HCT116 (cell line): ENCODE measurements at regions not wholly inside any gene's neighbourhood (a gene's known extent, or its start where the extent isn't known, plus 50 kb on each side); places are given as distances from the start of the nearest gene placed in this dataset.

Source experiments
- RAD21 ChIP-seq: IDR thresholded peaks from 2 replicates; pipeline ENCODE4 v1.6.1; 2012; ENCODE audit warnings: low read depth, mild to moderate bottlenecking
- TF ChIP-seq, protein P1 (sequence below), 3 experiments: fragments of 200-600 bp in 1 of 3; sonication (generic) in 1 of 3; IDR thresholded peaks in 2 of 3; conservative IDR thresholded peaks in 1 of 3; 2 replicates each; pipeline ENCODE4 v1.5.1; 2012 to 2017; ENCODE audit warnings: low read depth in 2 of 3, low read length in 2 of 3, antibody characterized with exemption in 1 of 3, borderline replicate concordance in 1 of 3, control low read depth in 1 of 3, mild to moderate bottlenecking in 1 of 3, mixed read lengths in 1 of 3, mixed run types in 1 of 3, moderate library complexity in 1 of 3; ENCODE audit not compliant: insufficient read depth in 1 of 3

DNA sequence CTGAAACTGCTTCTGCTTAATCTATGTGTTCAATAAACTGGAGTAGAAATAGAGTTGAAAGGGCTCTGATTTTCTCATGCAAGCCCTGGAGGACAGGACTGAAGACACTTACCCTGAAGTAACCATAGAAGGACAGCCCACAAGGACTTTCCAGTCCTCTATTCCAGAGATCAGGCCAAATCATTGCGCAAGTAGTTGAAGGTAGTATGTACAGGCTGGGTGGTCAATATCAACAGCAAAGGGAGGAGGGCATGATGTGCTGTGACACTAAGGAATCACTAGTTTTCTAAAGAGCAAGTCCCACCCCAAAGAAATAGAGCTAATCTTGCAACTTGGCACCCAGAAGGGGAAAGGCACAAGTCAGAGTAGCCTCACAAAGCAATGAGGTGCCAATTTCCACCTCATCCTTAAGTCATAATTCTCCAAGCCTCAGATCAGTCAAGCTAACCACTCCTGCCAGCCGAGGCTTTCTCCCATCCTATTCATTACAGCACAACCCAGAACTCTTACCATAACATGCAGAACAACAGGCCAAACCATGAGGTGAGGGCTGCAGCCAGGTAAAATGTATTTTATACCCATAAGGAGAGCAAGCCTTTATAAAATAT is 533.5 kb downstream of the TNS1 start:
- TF ChIP-seq, protein P1, sequence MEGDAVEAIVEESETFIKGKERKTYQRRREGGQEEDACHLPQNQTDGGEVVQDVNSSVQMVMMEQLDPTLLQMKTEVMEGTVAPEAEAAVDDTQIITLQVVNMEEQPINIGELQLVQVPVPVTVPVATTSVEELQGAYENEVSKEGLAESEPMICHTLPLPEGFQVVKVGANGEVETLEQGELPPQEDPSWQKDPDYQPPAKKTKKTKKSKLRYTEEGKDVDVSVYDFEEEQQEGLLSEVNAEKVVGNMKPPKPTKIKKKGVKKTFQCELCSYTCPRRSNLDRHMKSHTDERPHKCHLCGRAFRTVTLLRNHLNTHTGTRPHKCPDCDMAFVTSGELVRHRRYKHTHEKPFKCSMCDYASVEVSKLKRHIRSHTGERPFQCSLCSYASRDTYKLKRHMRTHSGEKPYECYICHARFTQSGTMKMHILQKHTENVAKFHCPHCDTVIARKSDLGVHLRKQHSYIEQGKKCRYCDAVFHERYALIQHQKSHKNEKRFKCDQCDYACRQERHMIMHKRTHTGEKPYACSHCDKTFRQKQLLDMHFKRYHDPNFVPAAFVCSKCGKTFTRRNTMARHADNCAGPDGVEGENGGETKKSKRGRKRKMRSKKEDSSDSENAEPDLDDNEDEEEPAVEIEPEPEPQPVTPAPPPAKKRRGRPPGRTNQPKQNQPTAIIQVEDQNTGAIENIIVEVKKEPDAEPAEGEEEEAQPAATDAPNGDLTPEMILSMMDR (IDR thresholded peaks at IDR 0.05 in 2 of 3, conservative IDR thresholded peaks at IDR 0.05 in 1 of 3; ENCODE audit: borderline replicate concordance in 1 of 3, insufficient read depth in 1 of 3, low read depth in 2 of 3, low read length in 2 of 3), result no peak
- no peak for TF ChIP-seq RAD21
